HG03045 (cell line): ENCODE measurements at regions not wholly inside any gene's neighbourhood (a gene's known extent, or its start where the extent isn't known, plus 50 kb on each side); places are given as distances from the start of the nearest gene placed in this dataset.
"Not testable (repeated sequence)": the region's sequence is repeated elsewhere in the genome, so short reads cannot be mapped to it uniquely, and the experiment has no call there.

Source experiments
- ATAC-seq: cut with Tn5 transposase; IDR thresholded peaks from one replicate; pipeline ENCODE4 v1.9.1; 2021; ENCODE audit warnings: mild to moderate bottlenecking, moderate library complexity; ENCODE audit not compliant: unreplicated experiment

- ATAC-seq = no peak
Observed at GRCh38 chr6:94902974-94903628, 674.2 kb upstream of the MANEA start.

DNA sequence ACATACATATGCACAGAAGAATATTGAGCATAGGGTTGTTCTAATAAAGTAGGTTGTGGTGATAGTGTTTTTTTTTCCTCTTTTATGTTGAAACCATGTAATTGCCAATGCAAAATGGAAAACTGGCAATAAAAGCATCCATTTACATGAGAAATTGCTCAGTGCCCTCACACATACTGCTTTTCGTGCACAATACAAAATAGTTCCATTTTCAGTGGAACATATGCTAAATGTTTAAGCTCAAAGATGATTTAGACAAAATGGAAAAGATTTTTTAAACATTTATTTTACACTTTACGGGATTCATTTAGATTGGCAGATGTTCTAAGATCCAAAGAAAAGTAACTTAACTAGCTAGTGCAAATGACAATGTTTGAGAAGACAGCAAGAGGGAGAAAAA lies 678.1 kb upstream of the MANEA start:
- ATAC-seq = no peak

DNA sequence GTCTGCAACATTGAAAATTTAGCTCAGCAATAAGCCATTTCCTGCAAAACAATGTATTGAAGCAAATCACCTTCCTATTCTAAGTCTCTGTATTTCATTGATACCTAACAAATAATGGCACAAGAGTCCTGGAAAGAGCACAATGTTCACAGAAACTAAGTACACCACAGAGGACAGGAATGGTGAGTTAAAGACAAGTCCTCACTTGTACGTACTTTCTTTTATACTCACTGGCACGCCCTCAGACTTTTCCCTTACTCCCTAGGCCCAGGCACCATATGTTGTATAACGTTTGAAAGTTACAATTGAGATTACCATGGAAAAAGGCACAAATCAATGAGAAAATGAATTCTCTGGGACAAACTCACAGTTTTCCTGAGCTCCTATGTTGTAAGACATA lies 683.0 kb upstream of the MANEA start:
- no peak for ATAC-seq

- ATAC-seq = no peak
Observed at GRCh38 chr6:94893327-94893726, 684.0 kb upstream of the MANEA start.

- ATAC-seq = not testable (repeated sequence)
Observed at GRCh38 chr6:94873819-94874218, 703.5 kb upstream of the MANEA start.

GRCh38 chr6:94862112-94862511 lies 715.2 kb upstream of the MANEA start:
- no peak for ATAC-seq

GRCh38 chr6:94859924-94860323 lies 717.4 kb upstream of the MANEA start:
- ATAC-seq = no peak

- ATAC-seq = not testable (repeated sequence)
Observed at GRCh38 chr6:94856999-94857398, 720.3 kb upstream of the MANEA start.

- ATAC-seq = not testable (repeated sequence)
Observed at GRCh38 chr6:94851329-94851728, 726.0 kb upstream of the MANEA start.

GRCh38 chr6:94845742-94846141 lies 731.6 kb upstream of the MANEA start:
- ATAC-seq = no peak

DNA sequence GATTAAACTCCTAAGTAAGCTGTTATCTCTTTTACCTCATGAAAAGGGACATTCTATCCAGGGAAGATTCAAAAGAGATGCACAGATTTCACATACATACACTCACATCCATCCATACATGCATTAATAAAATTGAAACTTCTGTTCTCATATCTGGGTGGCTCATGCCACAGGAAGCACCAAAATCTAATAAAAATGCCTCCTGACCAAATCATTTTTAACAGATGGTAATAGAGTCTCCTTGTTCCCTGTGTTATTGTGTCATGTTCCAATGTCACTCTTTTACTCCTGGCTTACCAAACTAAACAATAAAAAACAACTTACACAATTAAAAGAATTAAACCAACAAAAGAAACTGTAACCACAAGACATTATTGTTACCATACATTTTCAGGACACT lies 742.1 kb upstream of the MANEA start:
- no peak for ATAC-seq

DNA sequence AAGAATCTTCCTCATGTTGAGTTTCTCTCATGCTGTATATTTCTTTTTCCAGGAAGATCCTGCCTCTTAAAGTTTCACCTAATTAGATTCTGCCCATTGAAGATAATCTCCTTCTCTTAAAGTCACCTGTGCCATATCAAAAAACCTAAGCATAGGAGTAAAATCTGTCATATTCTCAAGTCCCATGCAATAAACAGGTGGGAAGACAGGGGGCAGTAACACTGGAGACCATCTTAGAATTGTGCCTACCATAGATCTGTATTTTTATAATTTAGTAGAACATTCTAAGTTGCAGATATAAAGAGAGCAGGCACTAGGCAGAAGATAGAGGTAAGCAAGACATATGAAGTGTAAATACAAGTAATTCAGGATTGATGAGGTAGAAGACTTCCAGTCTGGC lies 763.5 kb upstream of the MANEA start:
- no peak for ATAC-seq

GRCh38 chr6:94801344-94801743 lies 776.0 kb upstream of the MANEA start:
- no peak for ATAC-seq

DNA sequence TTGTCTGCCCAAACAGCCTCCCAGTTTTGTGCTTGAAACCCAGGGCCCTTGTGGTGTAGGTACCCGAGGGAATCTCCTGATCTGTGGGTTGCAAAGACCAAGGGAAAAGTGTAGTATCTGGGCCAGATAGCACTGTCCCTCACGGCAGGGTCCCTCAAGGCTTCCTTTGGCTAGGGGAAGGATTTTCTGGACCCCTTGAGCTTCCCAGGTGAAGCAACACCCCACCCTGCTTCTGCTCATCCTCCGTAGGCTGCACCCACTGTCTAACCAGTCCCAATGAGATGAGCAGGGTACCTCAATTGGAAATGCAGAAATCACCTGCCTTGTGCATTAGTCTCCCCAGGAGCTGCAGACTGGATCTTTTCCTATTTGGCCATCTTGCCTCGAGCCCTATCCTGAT lies 791.8 kb upstream of the MANEA start:
- no peak for ATAC-seq

DNA sequence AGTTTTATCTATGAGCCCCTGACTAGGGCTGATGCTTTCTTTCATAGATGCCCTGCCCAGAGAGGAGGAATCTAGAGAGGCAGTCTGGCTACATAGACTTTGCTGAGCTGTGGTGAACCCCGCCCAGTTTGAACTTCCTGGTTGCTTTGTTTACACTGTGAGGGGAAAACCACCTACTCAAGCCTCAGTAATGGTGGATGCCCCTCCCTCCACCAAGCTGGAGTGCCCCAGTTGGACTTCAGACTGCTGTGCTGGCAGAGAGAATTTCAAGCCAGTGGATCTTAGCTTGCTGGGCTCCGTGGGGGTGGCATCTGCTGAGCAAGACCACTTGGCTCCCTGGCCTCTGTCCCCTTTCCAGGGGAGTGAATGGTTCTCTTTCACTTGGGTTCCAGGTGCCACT lies 792.3 kb upstream of the MANEA start:
- ATAC-seq = not testable (repeated sequence)

GRCh38 chr6:94769197-94769596 lies 808.1 kb upstream of the MANEA start:
- ATAC-seq = no peak

GRCh38 chr6:94751641-94752329 lies 825.5 kb upstream of the MANEA start:
- peak; percentile 95 for ATAC-seq

DNA sequence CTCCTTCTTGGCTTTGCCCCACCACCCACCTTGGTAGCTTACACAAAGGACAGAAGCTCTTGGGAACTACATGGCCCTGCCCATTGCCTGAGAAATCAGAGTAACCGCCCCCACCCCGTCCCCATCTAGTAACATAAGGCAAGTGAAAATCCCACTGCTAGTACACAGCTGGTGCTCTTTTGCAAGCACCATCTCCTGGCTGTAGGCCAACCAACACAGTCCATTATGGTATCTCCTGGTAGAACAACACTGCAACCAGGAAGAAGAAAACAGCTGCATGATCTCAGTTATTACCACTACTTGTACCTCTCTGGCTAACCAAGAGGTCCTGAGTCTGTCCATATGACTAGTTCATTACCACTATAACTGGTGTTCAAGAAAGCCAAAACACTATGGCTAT lies 841.1 kb upstream of the MANEA start:
- ATAC-seq = no peak

DNA sequence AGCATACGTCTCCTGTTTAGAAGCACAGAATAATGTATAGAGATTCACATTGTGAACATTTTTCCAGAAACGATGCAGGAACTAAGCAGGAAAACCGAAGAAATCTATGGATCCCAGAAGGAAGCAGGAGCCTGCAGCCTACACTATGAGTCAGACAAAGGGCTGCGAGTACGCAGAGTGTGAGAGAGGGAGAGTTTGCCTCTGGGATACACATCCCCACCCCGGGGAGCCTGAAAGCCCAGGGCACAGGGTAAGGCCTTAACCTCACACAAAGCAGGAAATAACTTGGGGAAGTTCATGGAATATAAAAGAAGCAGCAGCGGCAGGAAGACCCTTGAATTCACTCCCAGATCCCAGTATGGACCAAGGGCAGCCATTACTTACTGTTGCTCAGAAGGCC lies 842.1 kb upstream of the MANEA start:
- no peak for ATAC-seq

- ATAC-seq = no peak
Observed at GRCh38 chr6:94734751-94735150, 842.6 kb upstream of the MANEA start.

GRCh38 chr6:94733066-94733465 lies 844.3 kb upstream of the MANEA start:
- no peak for ATAC-seq

DNA sequence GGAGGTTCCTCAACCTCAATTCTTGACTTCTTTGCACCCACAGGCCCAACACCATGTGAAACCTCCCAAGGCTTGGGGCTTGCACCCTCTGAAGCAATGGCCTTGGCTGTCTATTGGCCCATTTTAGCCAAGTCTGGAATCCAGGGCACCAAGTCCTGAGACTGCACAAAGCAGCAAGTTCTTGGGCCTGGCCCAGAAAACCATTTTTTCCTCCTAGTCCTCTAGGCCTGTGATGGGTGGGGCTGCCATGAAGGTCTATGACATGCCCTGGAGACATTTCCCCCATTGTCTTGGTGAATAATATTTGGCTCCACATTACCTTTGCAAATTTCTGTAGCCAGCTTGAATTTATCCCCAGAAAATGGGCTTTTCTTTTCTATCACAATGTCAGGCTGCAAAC lies 849.6 kb upstream of the MANEA start:
- no peak for ATAC-seq

DNA sequence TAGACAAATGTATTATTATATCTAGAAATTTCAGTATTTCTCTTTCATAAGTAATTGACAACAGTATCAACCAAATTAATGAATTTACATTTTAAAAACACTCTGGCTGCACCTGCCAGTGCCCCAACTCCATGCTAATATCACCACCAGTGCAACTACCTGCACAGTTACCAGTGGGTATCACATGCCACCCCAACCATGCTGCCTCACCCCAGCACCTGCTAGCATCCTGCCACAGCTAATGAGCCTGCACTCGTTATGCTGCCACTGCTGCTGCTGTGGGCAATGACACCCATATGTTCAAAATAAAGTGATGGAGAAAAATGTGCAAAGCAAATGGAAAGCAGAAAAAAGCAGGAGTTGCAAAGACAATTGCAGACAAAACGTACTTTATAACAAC lies 855.9 kb upstream of the MANEA start:
- ATAC-seq = no peak
